DMS153 treated with DMSO at 0.1 percent for 48 hours (cell line): ENCODE measurements at regions not wholly inside any gene's neighbourhood (a gene's known extent, or its start where the extent isn't known, plus 50 kb on each side); places are given as distances from the start of the nearest gene placed in this dataset.

Experiments used
- DNase-seq: peaks from one replicate; lab custom pipeline; 2025; ENCODE audit not compliant: unreplicated experiment; lab: John Stamatoyannopoulos, UW

- DNase-seq = no peak
Measured at GRCh38 chr5:174850565-174851169, 126.3 kb downstream of the MSX2 start.

- no peak for DNase-seq
Measured at GRCh38 chr5:174849426-174849825, 125.0 kb downstream of the MSX2 start.

DNA sequence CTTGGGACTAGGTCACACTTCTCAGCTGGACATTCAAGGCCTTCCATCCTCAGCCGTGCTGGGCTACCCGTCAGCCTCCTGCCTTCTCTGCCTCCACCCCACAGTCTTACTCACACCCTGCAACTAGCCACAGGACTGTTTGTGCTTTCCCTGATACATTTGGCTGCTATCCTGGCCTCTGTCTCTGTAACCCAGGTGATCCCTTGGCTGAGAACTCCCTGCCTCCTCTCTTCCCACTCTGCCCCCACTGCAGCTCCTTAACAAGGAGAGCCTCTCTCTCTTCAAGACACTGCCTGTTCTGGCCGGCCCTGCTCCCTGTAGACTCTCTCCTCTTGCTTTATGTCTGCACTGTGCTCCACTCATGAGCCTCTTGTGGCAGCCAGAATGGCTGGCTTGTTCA lies 120.6 kb downstream of the MSX2 start:
- DNase-seq = no peak

GRCh38 chr5:174843263-174844250 lies 119.2 kb downstream of the MSX2 start:
- DNase-seq = no peak

- no peak for DNase-seq
Measured at GRCh38 chr5:174840435-174840834, 116.1 kb downstream of the MSX2 start.

GRCh38 chr5:174839196-174839595 lies 114.8 kb downstream of the MSX2 start:
- DNase-seq = no peak

DNA sequence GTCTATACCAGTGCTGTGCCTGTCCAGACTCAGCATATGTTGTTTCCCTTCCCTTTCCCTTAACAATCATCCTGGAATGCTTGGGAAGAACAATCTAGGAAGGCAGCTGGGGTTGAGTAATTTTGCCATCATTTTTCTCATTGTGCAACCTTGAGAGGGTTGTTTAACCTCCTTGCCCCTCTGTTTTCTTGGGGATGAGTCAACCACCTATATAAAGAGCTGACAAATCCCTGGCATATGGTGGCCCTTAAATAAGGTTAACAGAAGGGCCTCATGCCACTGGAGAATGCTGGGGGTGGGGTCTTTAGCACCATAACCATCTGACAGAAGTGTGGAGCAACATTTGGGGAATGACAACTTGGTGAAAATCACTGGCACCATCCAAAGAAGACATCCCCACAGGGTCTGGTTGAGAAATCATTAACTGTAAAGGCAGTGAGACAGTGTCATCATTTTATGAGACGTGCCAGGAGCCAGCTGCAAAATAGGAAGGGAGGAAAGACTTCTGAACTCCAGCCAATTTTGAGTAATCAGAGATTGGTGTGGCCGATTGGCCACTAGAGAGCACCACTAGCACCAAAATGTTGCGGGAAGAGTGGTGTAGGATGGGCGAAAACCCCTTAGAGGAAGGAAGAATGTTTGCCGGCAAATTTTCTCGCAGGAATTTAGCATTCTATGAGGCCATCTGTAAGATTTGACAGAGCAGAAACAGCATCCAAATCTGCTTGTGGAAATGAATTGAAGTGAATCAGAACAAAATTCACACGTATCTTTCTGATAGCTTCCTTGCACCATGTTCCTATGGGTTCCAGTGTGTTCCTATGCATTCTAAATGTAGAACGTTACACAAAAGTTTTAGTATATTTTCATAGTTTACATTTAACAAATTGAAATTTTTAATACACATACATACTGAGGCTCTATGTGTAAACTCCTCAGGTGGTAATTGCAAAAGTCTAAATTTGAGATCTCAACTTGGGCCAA lies 113.8 kb downstream of the MSX2 start:
- no peak for DNase-seq

GRCh38 chr5:174834081-174834480 lies 109.7 kb downstream of the MSX2 start:
- DNase-seq = no peak

DNA sequence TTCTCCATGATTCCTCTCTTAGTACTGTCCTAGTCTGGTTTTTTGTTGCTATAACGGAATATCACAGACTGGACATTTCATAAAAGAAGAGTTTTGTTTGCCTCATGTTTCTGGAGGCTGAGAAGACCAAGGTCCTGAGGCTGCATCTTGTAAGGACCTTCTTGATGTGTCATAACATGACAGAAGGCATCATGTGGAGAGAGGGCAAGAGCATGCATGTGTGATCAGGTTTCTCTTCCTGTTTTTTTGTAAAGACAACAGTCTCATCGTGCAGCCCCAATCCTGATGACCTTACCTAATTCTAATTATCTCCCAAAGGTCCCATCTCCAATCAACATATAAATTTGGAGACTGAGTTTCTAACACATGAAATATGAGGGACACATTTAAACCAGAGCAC lies 108.4 kb downstream of the MSX2 start:
- no peak for DNase-seq

GRCh38 chr5:174832025-174832424 lies 107.6 kb downstream of the MSX2 start:
- no peak for DNase-seq

- no peak for DNase-seq
Measured at GRCh38 chr5:174831031-174831660, 106.8 kb downstream of the MSX2 start.

DNA sequence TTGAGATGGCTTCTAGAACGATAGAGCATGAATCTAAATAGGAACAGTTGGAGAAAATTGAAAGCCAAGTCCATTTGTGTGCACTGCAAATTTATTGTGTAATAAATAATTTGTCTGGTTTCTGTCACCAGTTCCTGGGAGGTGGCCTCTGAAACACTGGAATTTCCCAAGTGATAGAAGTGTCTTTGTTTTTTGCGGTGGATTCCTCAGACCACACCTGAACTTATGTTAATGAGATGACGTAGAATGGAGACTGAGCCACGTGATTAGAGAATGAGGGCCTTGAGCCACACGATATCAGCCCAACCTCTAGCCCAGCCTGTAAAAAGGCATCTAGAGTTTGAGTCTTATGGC lies 105.1 kb downstream of the MSX2 start:
- no peak for DNase-seq

DNA sequence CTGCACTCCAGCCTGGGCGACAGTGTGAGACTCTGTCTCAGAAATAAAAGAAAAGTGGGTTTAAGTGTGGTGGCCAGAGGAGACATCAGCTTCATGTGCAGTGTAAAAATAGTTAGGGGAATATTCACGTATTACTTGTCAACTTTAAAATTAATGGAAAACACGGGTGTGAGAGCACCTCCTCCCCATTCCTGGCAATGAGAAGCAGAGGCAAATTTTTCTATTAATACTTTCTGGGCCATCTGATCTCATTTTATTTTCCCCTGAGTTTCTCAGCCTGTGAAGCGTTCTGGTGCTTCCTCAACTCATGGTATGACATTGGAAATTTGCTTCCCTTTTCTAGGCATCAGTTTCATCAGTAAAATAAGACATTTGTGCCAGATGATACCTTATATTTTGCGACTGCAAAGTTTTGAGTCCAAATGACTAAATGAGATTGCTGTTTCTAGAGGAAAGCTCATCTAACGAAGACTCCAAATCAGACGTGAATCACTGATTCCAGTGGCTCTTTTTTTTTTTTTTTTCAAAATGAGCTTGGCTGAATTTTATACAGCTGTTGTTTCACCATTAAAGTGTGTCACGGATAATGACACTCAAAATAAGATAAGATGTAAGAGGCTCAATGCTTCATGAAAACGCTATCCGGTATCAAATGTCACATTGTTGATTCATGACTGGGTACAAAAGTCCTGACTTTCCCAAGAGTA lies 104.6 kb downstream of the MSX2 start:
- DNase-seq = no peak

DNA sequence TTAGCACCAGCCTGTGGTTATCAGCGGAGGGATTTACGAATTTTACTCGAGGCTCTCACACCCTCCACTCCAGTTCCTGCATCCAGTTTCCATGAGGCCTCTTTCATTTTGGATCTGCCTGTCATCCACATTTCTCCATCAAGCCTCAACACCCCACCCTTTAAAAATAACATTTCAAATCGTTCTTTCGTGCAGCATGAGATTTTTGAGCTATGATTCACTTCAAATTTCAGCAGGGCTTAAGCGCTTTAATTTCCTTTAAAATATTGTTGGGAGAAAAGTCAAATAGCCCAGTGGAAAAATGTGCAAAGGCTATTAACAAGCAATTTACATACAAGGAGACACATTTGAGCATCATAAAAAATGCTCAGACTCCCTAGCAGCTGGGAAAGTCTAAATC lies 103.2 kb downstream of the MSX2 start:
- no peak for DNase-seq

GRCh38 chr5:174825587-174825986 lies 101.2 kb downstream of the MSX2 start:
- no peak for DNase-seq

- DNase-seq = no peak
Measured at GRCh38 chr5:174818430-174818829, 94.0 kb downstream of the MSX2 start.

DNA sequence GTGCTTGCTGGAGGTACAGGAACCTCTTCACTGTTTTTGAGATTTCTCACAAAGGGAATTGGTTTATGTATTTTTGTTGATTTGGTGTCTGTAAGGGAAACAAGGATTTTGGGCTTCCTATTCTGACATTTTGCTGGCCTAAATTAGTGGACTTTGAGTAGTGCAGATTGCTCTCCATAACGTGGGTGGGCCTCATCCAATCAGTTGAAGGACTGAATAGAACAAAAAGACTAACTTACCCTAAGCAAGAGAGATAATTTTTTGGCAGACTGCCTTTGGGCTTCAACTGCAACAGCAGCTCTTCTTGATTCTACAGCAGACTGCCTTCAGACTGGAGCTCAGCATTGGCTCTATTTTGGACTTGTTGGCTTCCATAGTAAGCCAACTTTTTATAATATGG lies 93.2 kb downstream of the MSX2 start:
- no peak for DNase-seq

DNA sequence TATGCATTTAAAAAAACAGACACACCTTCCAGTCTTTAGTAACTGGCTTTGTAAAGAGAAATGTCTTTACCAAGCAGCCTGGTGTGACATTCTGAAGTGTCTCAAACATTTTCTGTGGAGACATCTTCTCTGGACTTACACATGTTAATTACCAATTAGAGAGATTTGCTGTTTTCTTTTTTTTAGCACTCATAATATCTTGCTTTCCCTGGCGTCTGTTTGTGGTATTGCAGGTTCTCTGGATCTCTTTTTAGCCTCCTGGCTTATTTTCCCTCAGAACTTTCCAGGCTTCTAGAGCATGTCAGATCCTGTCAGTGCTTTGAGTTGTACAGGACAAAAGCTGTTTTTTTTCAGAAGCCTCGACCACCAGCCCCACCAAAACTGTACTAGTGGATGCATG lies 92.5 kb downstream of the MSX2 start:
- no peak for DNase-seq

- DNase-seq = no peak
Measured at GRCh38 chr5:174811438-174811837, 87.1 kb downstream of the MSX2 start.

GRCh38 chr5:174810796-174811195 lies 86.4 kb downstream of the MSX2 start:
- no peak for DNase-seq
